GM10248 (cell line): ENCODE measurements at regions not wholly inside any gene's neighbourhood (a gene's known extent, or its start where the extent isn't known, plus 50 kb on each side); places are given as distances from the start of the nearest gene placed in this dataset.

Experiments
- CTCF ChIA-PET: fragments of 300-600 bp; sonication (Branson Sonifier 250); formaldehyde crosslinking; extraction: SDS; loops from one replicate; lab custom pipeline; 2021; ENCODE audit warnings: antibody characterized with exemption; lab: Yijun Ruan, JAX
- POLR2A ChIA-PET: fragments of 350-650 bp; sonication (Branson Sonifier 250); formaldehyde crosslinking; extraction: SDS; loops from one replicate; lab custom pipeline; 2020; ENCODE audit warnings: antibody characterized with exemption; lab: Yijun Ruan, JAX
- DNase-seq: peaks from one replicate; pipeline ENCODE4 v3.0.0; 2012; ENCODE audit errors: extremely low spot score
- TF ChIP-seq, protein P1 (sequence below): IDR thresholded peaks from 2 replicates; pipeline ENCODE4 v1.5.1; 2012; ENCODE audit warnings: mild to moderate bottlenecking, low read depth; ENCODE audit errors: extremely low read depth, missing control alignments, control extremely low read depth

DNA sequence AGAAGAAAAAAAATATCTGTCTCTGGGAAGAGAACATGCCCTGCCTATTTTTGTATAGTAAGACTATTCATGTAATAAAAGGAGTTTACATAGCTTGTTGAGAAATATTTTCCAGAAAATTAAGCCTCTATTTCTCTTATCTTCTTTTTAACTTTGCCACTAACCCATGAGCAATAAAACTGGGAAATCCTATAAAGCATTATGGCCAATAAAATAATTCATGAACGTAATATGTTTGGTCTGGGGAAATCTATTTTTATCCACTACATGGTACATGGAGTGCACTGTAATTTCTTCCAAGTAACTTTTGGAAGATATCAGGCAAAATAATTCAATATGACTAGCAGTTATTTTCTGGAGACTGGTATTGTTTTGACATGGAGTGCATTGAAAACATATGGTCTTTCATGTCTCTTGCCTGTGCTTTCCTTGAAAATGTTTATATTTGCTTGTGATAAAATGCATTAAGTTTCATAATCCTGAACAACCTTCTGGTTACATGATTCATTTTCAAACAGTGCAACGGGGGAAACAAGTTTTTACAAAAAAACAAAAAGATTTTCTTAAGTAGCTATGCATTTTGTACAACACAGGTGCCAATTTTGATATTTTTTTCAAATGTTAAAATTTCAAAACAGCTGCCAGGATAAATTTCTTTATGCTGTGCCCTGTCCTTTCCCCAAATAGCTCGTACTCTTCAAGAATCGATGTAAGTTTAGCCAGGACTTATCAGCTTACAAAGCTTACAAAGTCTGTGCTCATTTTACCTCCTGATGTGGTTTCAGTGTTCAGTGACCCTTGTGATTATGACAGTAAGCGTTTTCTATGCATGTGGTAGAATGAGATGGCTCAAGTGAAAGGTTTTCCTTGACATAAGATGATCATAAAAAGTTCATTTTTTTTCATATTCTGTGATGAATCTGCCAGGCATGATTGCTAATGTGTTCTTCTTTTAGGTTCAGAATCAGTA is 194.5 kb downstream of the UBE2E3 start:
- CTCF ChIA-PET, result interaction anchor here (1.4 to 2.1 kb wide), 3 partner anchors 10 to 54 kb away, joined by 4 to 8 read pairs (median 6); no protein-coding TSS in a partner anchor
- POLR2A ChIA-PET, result no interaction called here

DNA sequence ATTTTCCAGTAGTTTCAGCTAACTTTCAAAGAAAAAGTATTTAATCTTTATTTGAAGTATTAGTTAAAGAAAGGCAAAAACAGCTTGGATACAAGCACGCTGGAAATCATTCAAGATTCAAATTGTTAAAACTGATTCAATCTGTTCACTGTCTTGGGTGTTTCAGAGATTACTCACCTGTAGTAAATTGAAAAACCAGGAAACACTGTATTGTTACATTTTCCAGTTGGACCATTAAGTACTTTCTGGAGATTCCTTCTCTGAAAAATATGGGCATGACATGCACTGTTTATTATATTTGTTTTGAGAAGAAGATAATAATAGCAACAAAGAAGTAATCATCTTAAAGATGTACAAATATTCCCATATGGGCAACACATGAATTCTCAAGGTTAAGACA is 196.1 kb downstream of the UBE2E3 start:
- TF ChIP-seq, protein P1, sequence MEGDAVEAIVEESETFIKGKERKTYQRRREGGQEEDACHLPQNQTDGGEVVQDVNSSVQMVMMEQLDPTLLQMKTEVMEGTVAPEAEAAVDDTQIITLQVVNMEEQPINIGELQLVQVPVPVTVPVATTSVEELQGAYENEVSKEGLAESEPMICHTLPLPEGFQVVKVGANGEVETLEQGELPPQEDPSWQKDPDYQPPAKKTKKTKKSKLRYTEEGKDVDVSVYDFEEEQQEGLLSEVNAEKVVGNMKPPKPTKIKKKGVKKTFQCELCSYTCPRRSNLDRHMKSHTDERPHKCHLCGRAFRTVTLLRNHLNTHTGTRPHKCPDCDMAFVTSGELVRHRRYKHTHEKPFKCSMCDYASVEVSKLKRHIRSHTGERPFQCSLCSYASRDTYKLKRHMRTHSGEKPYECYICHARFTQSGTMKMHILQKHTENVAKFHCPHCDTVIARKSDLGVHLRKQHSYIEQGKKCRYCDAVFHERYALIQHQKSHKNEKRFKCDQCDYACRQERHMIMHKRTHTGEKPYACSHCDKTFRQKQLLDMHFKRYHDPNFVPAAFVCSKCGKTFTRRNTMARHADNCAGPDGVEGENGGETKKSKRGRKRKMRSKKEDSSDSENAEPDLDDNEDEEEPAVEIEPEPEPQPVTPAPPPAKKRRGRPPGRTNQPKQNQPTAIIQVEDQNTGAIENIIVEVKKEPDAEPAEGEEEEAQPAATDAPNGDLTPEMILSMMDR, result no peak
- DNase-seq, result no peak
- ChIA-PET POLR2A (no interaction called here), CTCF (interaction anchor here (1.0 to 2.9 kb wide), 2 partner anchors 11 to 281 kb away, joined by 3 to 12 read pairs; partner anchors contain the start of gene ITGA4)

More for the DNA sequence above, 194.5 kb downstream of the UBE2E3 start:
- DNase-seq, result no peak
- TF ChIP-seq, protein P1, result no peak

DNA sequence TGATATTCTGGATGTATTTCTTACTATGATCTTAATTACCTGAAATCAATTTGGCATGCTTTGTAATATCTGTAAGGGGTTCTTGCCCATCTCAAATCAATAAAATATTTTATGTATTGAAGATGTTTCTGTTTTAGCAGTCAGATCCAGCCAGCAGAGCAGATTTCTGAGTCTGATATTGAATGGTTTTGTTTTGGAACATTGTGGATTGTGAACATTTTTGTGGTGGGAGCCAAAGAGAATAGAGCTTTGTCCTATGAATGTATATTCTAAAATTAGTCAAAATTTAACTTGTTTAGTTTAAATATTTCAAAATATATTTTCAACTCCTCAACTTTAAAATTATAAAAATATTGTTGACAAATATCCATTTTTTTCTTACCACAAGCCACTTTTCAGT is 197.0 kb downstream of the UBE2E3 start:
- TF ChIP-seq, protein P1, result no peak
- ChIA-PET POLR2A (no interaction called here), CTCF (interaction anchor here (0.8 to 2.9 kb wide), 5 partner anchors 12 to 137 kb away, joined by 3 to 12 read pairs (median 3); no protein-coding TSS in a partner anchor)
- no peak for DNase-seq

DNA sequence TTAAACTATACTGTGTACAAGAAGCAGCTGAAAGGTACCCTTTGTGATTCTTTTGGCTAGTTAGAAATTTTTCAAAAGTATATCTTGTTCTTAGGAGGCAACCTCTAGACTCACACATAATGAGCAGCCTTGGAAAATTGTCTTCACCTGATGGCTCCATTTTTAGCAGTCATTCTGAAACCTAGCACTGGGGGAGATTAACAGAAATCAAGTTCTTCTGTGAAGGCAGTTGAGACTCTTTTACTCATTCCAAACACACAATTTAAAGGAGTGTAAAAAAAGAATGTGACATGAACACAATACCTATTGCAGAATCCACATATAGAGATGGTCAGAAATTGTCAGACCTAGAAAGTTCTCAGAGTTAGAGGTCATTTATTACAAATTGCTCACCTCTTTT is 197.7 kb downstream of the UBE2E3 start:
- POLR2A ChIA-PET, result no interaction called here
- DNase-seq, result no peak
- CTCF ChIA-PET, result interaction anchor here (0.7 to 2.9 kb wide), 12 partner anchors 8 to 277 kb away, joined by 3 to 12 read pairs (median 4); no protein-coding TSS in a partner anchor
- TF ChIP-seq, protein P1, result no peak

DNA sequence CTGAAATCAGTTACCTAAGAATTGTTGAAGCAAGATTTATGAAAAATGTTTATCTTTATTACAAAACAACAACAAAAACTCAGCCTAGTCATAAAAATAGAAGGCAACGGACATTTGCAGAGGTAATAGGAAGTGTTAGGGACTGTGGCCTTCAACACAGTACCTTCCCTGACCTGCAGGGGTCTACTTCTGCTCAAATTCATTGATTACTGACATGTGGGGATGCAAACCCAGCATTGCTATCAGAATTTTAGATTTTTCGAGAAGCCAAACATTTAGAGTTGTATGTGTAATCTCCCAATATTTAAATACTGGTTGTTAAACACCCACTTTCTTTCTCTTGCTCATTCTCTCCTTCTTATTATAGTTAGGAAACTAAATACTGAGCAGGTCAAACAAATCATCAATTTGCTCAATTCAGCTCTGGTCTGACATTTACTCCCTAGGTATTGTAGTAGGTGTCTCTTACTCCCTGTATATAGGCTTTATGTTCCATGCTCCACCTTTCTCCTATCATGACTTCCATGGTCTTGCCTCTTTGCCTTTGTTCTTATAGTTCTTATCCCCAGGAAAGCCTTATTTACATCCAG is 198.5 kb downstream of the UBE2E3 start:
- POLR2A ChIA-PET, result no interaction called here
- no peak for DNase-seq
- TF ChIP-seq, protein P1, result peak; percentile 27
- CTCF ChIA-PET, result interaction anchor here (0.7 to 2.9 kb wide), 12 partner anchors 9 to 276 kb away, joined by 3 to 12 read pairs (median 4); no protein-coding TSS in a partner anchor
